Panc1 (cell line): ENCODE measurements at regions not wholly inside any gene's neighbourhood (a gene's known extent, or its start where the extent isn't known, plus 50 kb on each side); places are given as distances from the start of the nearest gene placed in this dataset.

Source experiments
- CTCF ChIP-seq: fragments of 450-650 bp; IDR thresholded peaks from 2 replicates; pipeline ENCODE4 v1.5.1; 2017; ENCODE audit warnings: mild to moderate bottlenecking
- POLR2AphosphoS5 ChIP-seq: IDR thresholded peaks from 2 replicates; pipeline ENCODE4 v1.6.1; 2012; ENCODE audit warnings: mild to moderate bottlenecking, low read depth, low read length, moderate library complexity

- TF ChIP-seq POLR2AphosphoS5 (peak; percentile 56; the same call in 1 of the 2 replicates), CTCF (no peak)
Measured at GRCh38 chr5:124596595-124597421, 149.6 kb downstream of the ZNF608 start.
